Transverse colon (tissue), 4 donors: ENCODE measurements at regions not wholly inside any gene's neighbourhood (a gene's known extent, or its start where the extent isn't known, plus 50 kb on each side); places are given as distances from the start of the nearest gene placed in this dataset.

ENCODE experiments used
- DNase-seq: peaks from one replicate; pipeline ENCODE4 v3.0.0-alpha.2; 2019
- H3K27ac ChIP-seq, 4 donors: fragments of 200-600 bp; sonication (generic); 2 replicates each; pipeline ENCODE4 v1.5.1; 2016 to 2018; ENCODE audit warnings: inconsistent platforms in 4 of 4
- H3K27me3 ChIP-seq: fragments of 200-600 bp; sonication (generic); 2 replicates; pipeline ENCODE4 v1.5.1; 2017; ENCODE audit warnings: inconsistent platforms
- H3K36me3 ChIP-seq, 4 donors: fragments of 200-600 bp; sonication (generic); 2 replicates each; pipeline ENCODE4 v1.5.1; 2017 to 2019; ENCODE audit warnings: inconsistent platforms in 4 of 4
- H3K4me1 ChIP-seq, 4 donors: fragments of 200-600 bp; sonication (generic); 2 replicates each; pipeline ENCODE4 v1.5.1; 2017 to 2020; ENCODE audit warnings: inconsistent platforms in 4 of 4
- H3K4me3 ChIP-seq, 4 donors: fragments of 200-600 bp; sonication (generic); 1 replicate in 1 of 4; 2 replicates in 3 of 4; pipeline versions ENCODE4 v1.5.1 to v1.6.1; 2017 to 2019; ENCODE audit warnings: inconsistent platforms in 4 of 4
- H3K9me3 ChIP-seq, 2 donors: fragments of 200-600 bp; sonication (generic); 2 replicates each; pipeline ENCODE4 v1.5.1; 2017 to 2019; ENCODE audit warnings: inconsistent platforms in 2 of 2
- EP300 ChIP-seq: sonication (generic); formaldehyde crosslinking; IDR thresholded peaks from one replicate; pipeline ENCODE4 v1.6.1; 2017; ENCODE audit warnings: antibody characterized with exemption, low read depth
- POLR2A ChIP-seq: fragments of 450-650 bp; IDR thresholded peaks from one replicate; pipeline ENCODE4 v1.6.1; 2016; ENCODE audit warnings: antibody characterized with exemption, mild to moderate bottlenecking, moderate library complexity
- POLR2AphosphoS5 ChIP-seq, 3 donors: sonication (generic); formaldehyde crosslinking; IDR thresholded peaks; one replicate each; pipeline ENCODE4 v1.6.1; 2016; ENCODE audit warnings: antibody characterized with exemption in 3 of 3
- WGBS, 2 donors: methylation state at CpG; one replicate each; pipeline ENCODE4 v1.1.5; 2018; ENCODE audit warnings: low coverage in 1 of 2; 5-methylcytosine and 5-hydroxymethylcytosine counted together
- in situ Hi-C, 4 donors: fragments of 200-750 bp; cut with MboI; loops; one replicate each; pipeline versions ENCODE4 v1.15.0 to v1.15.1; 2017; ENCODE audit warnings: low sequenced_read_pairs in 3 of 4, low pct_ligation_motif_present in 1 of 4, low pct_unique_long_range_greater_than_20kb in 1 of 4
- intact Hi-C: fragments of 100-400 bp; cut with DNase I; formaldehyde crosslinking; loops from one replicate; pipeline ENCODE4 v1.15.1; 2023; ENCODE audit warnings: low total_unique reads
- TF ChIP-seq, protein P1 (sequence below), 5 experiments: fragments of 200-600 bp in 3 of 5; fragments of 450-650 bp in 2 of 5; sonication (generic) in 3 of 5; IDR thresholded peaks; 1 replicate in 2 of 5; 2 replicates in 3 of 5; pipeline ENCODE4 v1.5.1; 2016 to 2017; ENCODE audit warnings: antibody characterized with exemption in 5 of 5, inconsistent platforms in 3 of 5, mild to moderate bottlenecking in 2 of 5, moderate library complexity in 1 of 5

DNA sequence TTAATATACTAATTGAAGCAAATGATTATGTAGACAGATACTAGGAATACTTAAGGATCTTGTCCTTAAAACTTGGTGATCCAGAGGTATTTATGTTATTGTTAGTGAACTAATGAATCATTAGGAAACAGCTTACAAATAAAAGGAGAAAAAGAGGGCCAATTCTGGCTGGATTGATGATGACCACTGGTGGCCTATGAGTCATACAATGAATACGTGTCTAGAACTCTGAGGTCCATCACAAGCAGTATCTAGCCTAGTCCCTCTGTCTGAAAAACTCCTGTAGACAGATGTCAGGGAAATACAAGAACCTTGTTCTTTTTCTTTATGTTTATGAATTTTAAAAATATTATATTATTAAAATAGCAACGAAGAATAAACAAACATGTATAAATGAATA is 51.7 kb upstream of the RTL1 start:
- in situ Hi-C loops: no loop called here
- Histone ChIP-seq H3K4me1 (no peaks in the 10 kb centered on the region), H3K36me3 (no peaks in the 10 kb centered on the region), H3K27me3 (no peaks in the 10 kb centered on the region), H3K4me3 (no peak overlapping the region), H3K27ac (no peak overlapping the region), H3K9me3 (no peaks in the 10 kb centered on the region)
- WGBS, 2 donors: 43 to 58% methylated on average over 2 of the region's 2 CpGs
- no peak for DNase-seq
- intact Hi-C loops: no loop called here
- TF ChIP-seq, protein P1, sequence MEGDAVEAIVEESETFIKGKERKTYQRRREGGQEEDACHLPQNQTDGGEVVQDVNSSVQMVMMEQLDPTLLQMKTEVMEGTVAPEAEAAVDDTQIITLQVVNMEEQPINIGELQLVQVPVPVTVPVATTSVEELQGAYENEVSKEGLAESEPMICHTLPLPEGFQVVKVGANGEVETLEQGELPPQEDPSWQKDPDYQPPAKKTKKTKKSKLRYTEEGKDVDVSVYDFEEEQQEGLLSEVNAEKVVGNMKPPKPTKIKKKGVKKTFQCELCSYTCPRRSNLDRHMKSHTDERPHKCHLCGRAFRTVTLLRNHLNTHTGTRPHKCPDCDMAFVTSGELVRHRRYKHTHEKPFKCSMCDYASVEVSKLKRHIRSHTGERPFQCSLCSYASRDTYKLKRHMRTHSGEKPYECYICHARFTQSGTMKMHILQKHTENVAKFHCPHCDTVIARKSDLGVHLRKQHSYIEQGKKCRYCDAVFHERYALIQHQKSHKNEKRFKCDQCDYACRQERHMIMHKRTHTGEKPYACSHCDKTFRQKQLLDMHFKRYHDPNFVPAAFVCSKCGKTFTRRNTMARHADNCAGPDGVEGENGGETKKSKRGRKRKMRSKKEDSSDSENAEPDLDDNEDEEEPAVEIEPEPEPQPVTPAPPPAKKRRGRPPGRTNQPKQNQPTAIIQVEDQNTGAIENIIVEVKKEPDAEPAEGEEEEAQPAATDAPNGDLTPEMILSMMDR (IDR thresholded peaks at IDR 0.05): no peak
- TF ChIP-seq POLR2A (no peak), EP300 (no peak), POLR2AphosphoS5 (IDR thresholded peaks at IDR 0.05) (no peak)

DNA sequence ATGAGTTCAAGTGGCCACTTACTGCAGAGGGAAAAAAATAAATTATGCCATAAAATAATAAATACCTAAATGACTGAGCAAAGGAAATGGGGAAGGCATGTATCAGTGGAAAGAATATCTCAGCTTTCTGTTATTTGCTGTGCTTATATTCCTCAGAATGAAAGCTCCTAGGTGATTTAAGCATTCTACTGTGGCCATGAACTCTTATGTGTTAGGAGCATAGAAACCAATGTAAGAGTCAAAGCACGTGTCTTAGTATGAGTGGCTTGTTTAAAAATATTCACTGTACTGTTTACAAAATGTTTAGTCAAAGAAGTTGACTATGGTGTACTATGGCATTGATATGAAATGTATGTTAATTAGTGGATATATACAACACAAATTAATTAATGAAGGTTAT is 59.0 kb upstream of the RTL1 start:
- Histone ChIP-seq H3K9me3 (no peaks in the 10 kb centered on the region), H3K4me1 (no peaks in the 10 kb centered on the region), H3K4me3 (no peak overlapping the region), H3K36me3 (no peaks in the 10 kb centered on the region), H3K27ac (no peak overlapping the region), H3K27me3 (no peaks in the 10 kb centered on the region)
- whole genome bisulfite sequencing, 2 donors: 24 to 33% methylated on average over 1 of the region's 1 CpG
- TF ChIP-seq, protein P1 (IDR thresholded peaks at IDR 0.05): no peak
- TF ChIP-seq EP300 (no peak), POLR2AphosphoS5 (IDR thresholded peaks at IDR 0.05) (no peak)
- in situ Hi-C loops (no loop called here), intact Hi-C loops (no loop called here)
- DNase-seq: no peak

DNA sequence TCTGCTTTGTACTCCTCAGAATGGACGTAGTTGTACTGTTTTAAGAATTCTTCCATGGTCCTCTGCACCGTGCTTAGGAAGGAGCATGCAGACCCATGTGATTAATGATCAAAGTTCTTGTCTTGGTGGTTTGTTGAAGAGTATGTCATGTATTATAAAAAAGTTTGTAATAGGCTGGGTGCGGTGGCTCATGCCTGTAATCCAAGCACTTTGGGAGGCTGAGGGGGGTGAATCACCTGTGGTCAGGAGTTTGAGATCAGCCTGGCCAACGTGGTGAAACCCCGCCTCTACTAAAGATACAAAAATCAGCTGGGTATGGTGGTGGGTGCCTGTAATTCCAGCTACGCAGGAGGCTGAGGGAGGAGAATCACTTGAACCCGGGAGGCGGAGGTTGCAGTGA is 61.8 kb upstream of the RTL1 start:
- no peaks in the 10 kb centered on the region for H3K9me3 ChIP-seq
- intact Hi-C loops (no loop called here), in situ Hi-C loops (no loop called here)
- TF ChIP-seq POLR2A (no peak), EP300 (no peak), POLR2AphosphoS5 (IDR thresholded peaks at IDR 0.05) (no peak)
- TF ChIP-seq, protein P1 (IDR thresholded peaks at IDR 0.05): no peak
- DNase-seq: no peak
- no peaks in the 10 kb centered on the region for H3K27me3 ChIP-seq
- WGBS, 2 donors: 82 to 86% methylated on average over 5 to 8 of the region's 8 CpGs
- H3K4me3 ChIP-seq: no peak overlapping the region
- H3K4me1 ChIP-seq: no peaks in the 10 kb centered on the region
- H3K36me3 ChIP-seq: no peaks in the 10 kb centered on the region
- H3K27ac ChIP-seq: no peak overlapping the region

DNA sequence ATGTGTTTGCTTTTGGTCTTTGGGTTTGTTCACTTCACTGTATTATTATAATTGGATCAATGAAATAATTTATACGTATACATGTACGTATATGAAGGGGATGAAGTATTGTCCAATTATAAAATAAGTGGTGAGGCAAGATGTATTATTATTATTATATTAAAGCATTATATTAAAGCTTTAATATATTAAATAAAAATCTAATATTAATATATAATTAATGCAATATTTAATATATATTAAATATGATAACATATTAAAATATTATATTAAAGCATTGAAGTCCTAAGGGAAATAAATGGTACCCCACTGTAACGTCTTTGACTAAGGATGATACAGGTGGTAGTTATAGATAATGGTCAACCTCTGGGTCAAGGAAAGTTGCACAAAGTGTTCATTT is 63.7 kb upstream of the RTL1 start:
- Histone ChIP-seq H3K9me3 (no peaks in the 10 kb centered on the region), H3K27me3 (no peaks in the 10 kb centered on the region), H3K36me3 (no peaks in the 10 kb centered on the region), H3K4me3 (no peak overlapping the region), H3K4me1 (no peaks in the 10 kb centered on the region), H3K27ac (no peak overlapping the region)
- no peak for DNase-seq
- intact Hi-C loops (no loop called here), in situ Hi-C loops (no loop called here)
- WGBS, 2 donors: 83 to 92% methylated on average over 3 of the region's 3 CpGs
- TF ChIP-seq POLR2A: no peak
- TF ChIP-seq, protein P1 (IDR thresholded peaks at IDR 0.05): no peak
- TF ChIP-seq EP300: no peak
- no peak for TF ChIP-seq POLR2AphosphoS5 (IDR thresholded peaks at IDR 0.05)
